ENCODE measurements at regions not wholly inside any gene's neighbourhood (a gene's known extent, or its start where the extent isn't known, plus 50 kb on each side); places are given as distances from the start of the nearest gene placed in this dataset.

- TF ChIP-seq ZKSCAN1 (IDR thresholded peaks at IDR 0.05; ENCODE audit: low read depth, low read length) (no peak), ZNF699 (CRISPR knock-in tag; IDR thresholded peaks at IDR 0.05; ENCODE audit: insufficient replicate concordance) (no peak), IFI16 (CRISPR knock-in tag; IDR thresholded peaks at IDR 0.05) (no peak)
Observed at GRCh38 chr4:4937926-4938325, 78.5 kb downstream of the MSX1 start (continued).

GRCh38 chr4:4941751-4942150, 77.5 kb downstream of the CYTL1 start:
- Histone ChIP-seq H3K9me1 (ENCODE audit: control insufficient read depth, insufficient read depth, low read length) (no peaks in the 10 kb centered on the region), H3K4me3 (no peak overlapping the region), H3K4me2 (ENCODE audit: insufficient read depth, low read length) (no peak overlapping the region), H3K36me3 (ENCODE audit: control insufficient read depth, insufficient read depth, low read length) (no peaks in the 10 kb centered on the region), H3K4me1 (replicated peaks in 1 of 2; ENCODE audit: control insufficient read depth in 2 of 2, insufficient read depth in 2 of 2, low read length in 2 of 2) (no peaks in the 10 kb centered on the region), H3K79me2 (ENCODE audit: control insufficient read depth, insufficient read depth, low read length) (no peaks in the 10 kb centered on the region), H2AFZ (ENCODE audit: low read depth, low read length) (no peak overlapping the region), H3K9ac (ENCODE audit: insufficient read depth in 1 of 2, low read depth in 2 of 2, low read length in 2 of 2) (no peak overlapping the region), H4K20me1 (replicated peaks; ENCODE audit: control insufficient read depth, insufficient read depth, low read length) (no peaks in the 10 kb centered on the region; the same call in 1 of the 2 replicates), H3K9me3 (replicated peaks; ENCODE audit: control insufficient read depth, insufficient read depth, low read depth, low read length) (no peaks in the 10 kb centered on the region), H3K27me3 (ENCODE audit: control insufficient read depth in 2 of 2, insufficient read depth in 2 of 2, low read length in 2 of 2) (peaks cover 4 to 21% of the 10 kb centered on the region in 2 experiments; a peak in 3 of 5 replicates), H3K27ac (ENCODE audit: extremely low read depth, low read depth, low read length) (no peak overlapping the region)
- no peak for FAIRE-seq
- BruUV-seq (replicated peaks) = no TSS peak
- ATAC-seq = no peak
- ChIA-PET POLR2A (no interaction called here), CTCF (ENCODE audit: low intra/inter-chr PET ratio) (no interaction called here)
- intact Hi-C loops (cut with micrococcal nuclease) = no loop called here
- in situ Hi-C loops (cut with MboI) = no loop called here
- 0% methylated on average over 1 of the region's 1 CpG for WGBS (ENCODE audit: insufficient coverage, low coverage, missing lambda C conversion rate)
- no peak for DNase-seq (ENCODE audit: extremely low read depth in 1 of 4, low spot score in 3 of 4)
- TF ChIP-seq ZNF232 (CRISPR knock-in tag; IDR thresholded peaks at IDR 0.05) = no peak
- no peak for TF ChIP-seq XRCC4 (IDR thresholded peaks at IDR 0.05; ENCODE audit: extremely low read depth, insufficient read depth, insufficient read length)
- TF ChIP-seq ZNF239 (CRISPR knock-in tag; IDR thresholded peaks at IDR 0.05) = no peak
- TF ChIP-seq FOXA1 (IDR thresholded peaks at IDR 0.05; ENCODE audit: borderline replicate concordance) = no peak
- TF ChIP-seq ZNF778 (CRISPR knock-in tag; IDR thresholded peaks at IDR 0.05) = no peak
- TF ChIP-seq, protein P1, sequence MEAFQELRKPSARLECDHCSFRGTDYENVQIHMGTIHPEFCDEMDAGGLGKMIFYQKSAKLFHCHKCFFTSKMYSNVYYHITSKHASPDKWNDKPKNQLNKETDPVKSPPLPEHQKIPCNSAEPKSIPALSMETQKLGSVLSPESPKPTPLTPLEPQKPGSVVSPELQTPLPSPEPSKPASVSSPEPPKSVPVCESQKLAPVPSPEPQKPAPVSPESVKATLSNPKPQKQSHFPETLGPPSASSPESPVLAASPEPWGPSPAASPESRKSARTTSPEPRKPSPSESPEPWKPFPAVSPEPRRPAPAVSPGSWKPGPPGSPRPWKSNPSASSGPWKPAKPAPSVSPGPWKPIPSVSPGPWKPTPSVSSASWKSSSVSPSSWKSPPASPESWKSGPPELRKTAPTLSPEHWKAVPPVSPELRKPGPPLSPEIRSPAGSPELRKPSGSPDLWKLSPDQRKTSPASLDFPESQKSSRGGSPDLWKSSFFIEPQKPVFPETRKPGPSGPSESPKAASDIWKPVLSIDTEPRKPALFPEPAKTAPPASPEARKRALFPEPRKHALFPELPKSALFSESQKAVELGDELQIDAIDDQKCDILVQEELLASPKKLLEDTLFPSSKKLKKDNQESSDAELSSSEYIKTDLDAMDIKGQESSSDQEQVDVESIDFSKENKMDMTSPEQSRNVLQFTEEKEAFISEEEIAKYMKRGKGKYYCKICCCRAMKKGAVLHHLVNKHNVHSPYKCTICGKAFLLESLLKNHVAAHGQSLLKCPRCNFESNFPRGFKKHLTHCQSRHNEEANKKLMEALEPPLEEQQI (IDR thresholded peaks at IDR 0.05) = no peak

Data from K562 (cell line).